OCI-LY1 (cell line): ENCODE measurements at regions not wholly inside any gene's neighbourhood (a gene's known extent, or its start where the extent isn't known, plus 50 kb on each side); places are given as distances from the start of the nearest gene placed in this dataset.

Experiments used
- EZH2 ChIP-seq: fragments of 200-600 bp; sonication (generic), shearing (Covaris generic); IDR thresholded peaks from 2 replicates; pipeline ENCODE4 v1.8.0; 2017; ENCODE audit warnings: borderline replicate concordance, mixed run types, mild to moderate bottlenecking, antibody characterized with exemption, low read length, moderate library complexity, mixed read lengths
- TF ChIP-seq, protein P1 (sequence below): fragments of 200-600 bp; sonication (generic), shearing (Covaris generic); IDR thresholded peaks from 2 replicates; pipeline ENCODE4 v1.5.1; 2017; ENCODE audit warnings: mild to moderate bottlenecking, antibody characterized with exemption, low read length, moderate library complexity, mixed read lengths

GRCh38 chr7:94176694-94177200, 172.6 kb upstream of the BET1 start:
- TF ChIP-seq, protein P1, sequence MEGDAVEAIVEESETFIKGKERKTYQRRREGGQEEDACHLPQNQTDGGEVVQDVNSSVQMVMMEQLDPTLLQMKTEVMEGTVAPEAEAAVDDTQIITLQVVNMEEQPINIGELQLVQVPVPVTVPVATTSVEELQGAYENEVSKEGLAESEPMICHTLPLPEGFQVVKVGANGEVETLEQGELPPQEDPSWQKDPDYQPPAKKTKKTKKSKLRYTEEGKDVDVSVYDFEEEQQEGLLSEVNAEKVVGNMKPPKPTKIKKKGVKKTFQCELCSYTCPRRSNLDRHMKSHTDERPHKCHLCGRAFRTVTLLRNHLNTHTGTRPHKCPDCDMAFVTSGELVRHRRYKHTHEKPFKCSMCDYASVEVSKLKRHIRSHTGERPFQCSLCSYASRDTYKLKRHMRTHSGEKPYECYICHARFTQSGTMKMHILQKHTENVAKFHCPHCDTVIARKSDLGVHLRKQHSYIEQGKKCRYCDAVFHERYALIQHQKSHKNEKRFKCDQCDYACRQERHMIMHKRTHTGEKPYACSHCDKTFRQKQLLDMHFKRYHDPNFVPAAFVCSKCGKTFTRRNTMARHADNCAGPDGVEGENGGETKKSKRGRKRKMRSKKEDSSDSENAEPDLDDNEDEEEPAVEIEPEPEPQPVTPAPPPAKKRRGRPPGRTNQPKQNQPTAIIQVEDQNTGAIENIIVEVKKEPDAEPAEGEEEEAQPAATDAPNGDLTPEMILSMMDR = no peak
- no peak for TF ChIP-seq EZH2
